Iris pigment epithelial cell (primary cell): ENCODE measurements at regions not wholly inside any gene's neighbourhood (a gene's known extent, or its start where the extent isn't known, plus 50 kb on each side); places are given as distances from the start of the nearest gene placed in this dataset.

Experiments used
- DNase-seq: peaks from one replicate; pipeline ENCODE4 v3.0.0-alpha.2; 2011; ENCODE audit warnings: low read depth

- DNase-seq, result no peak
Measured at GRCh38 chr11:69545976-69546617, 64.6 kb downstream of the LINC01488 start.

- DNase-seq, result no peak
Measured at GRCh38 chr11:69546735-69547370, 65.4 kb downstream of the LINC01488 start.

- DNase-seq, result no peak
Measured at GRCh38 chr11:69550846-69551245, 69.4 kb downstream of the LINC01488 start.

GRCh38 chr11:69551963-69552362 lies 70.5 kb downstream of the LINC01488 start:
- DNase-seq, result no peak

- DNase-seq, result no peak
Measured at GRCh38 chr11:69552951-69553350, 71.5 kb downstream of the LINC01488 start.

GRCh38 chr11:69553416-69554357 lies 72.2 kb downstream of the LINC01488 start:
- DNase-seq, result no peak

- no peak for DNase-seq
Measured at GRCh38 chr11:69554849-69555248, 73.4 kb downstream of the LINC01488 start.

- DNase-seq, result no peak
Measured at GRCh38 chr11:69557266-69557665, 75.8 kb downstream of the LINC01488 start.

- DNase-seq, result no peak
Measured at GRCh38 chr11:69558519-69558941, 77.1 kb downstream of the LINC01488 start.

- DNase-seq, result no peak
Measured at GRCh38 chr11:69559181-69559580, 77.7 kb downstream of the LINC01488 start.

GRCh38 chr11:69560141-69560790 lies 78.8 kb downstream of the LINC01488 start:
- no peak for DNase-seq

GRCh38 chr11:69562302-69562701 lies 78.7 kb upstream of the CCND1 start:
- DNase-seq, result no peak

GRCh38 chr11:69562816-69563215 lies 78.1 kb upstream of the CCND1 start:
- DNase-seq, result no peak

GRCh38 chr11:69563306-69563705 lies 77.7 kb upstream of the CCND1 start:
- DNase-seq, result no peak

GRCh38 chr11:69563946-69564775 lies 76.8 kb upstream of the CCND1 start:
- DNase-seq, result no peak

GRCh38 chr11:69566001-69566400 lies 75.0 kb upstream of the CCND1 start:
- no peak for DNase-seq

GRCh38 chr11:69567951-69568808 lies 72.8 kb upstream of the CCND1 start:
- DNase-seq, result peak; percentile 17

- DNase-seq, result no peak
Measured at GRCh38 chr11:69568809-69569097, 72.2 kb upstream of the CCND1 start.

GRCh38 chr11:69569306-69570200 lies 71.4 kb upstream of the CCND1 start:
- DNase-seq, result no peak
